Endothelial cell of umbilical vein (primary cell): ENCODE measurements at regions not wholly inside any gene's neighbourhood (a gene's known extent, or its start where the extent isn't known, plus 50 kb on each side); places are given as distances from the start of the nearest gene placed in this dataset.

Source experiments
- BruUV-seq: library from RNA; stranded (reverse); fragments of 400-500 nt; replicated peaks from 2 replicates; lab custom pipeline; 2021; lab: Mats Ljungman, UMichigan
- CTCF ChIA-PET: fragments of 300-600, 350-600 bp; sonication (Branson Sonifier 250); formaldehyde crosslinking; loops from one replicate; lab custom pipeline; 2021; ENCODE audit warnings: antibody characterized with exemption, inconsistent platforms; lab: Charles Lee
- POLR2A ChIA-PET: fragments of 300-600, 350-600 bp; sonication (Branson Sonifier 250); formaldehyde crosslinking; loops from one replicate; lab custom pipeline; 2021; ENCODE audit warnings: antibody characterized with exemption, inconsistent platforms; lab: Charles Lee
- DNase-seq: peaks from one replicate; pipeline ENCODE4 v3.0.0-alpha.2; 2011; ENCODE audit warnings: low read depth, low spot score
- FAIRE-seq: peaks from 2 replicates; lab custom pipeline; 2011; peaks lifted over from hg19 to GRCh38; lab: Jason Lieb, UNC
- H2AFZ ChIP-seq: 2 replicates; pipeline ENCODE4 v1.6.0; 2012; ENCODE audit warnings: low read depth, low read length, control low read depth, inconsistent platforms
- H3K27ac ChIP-seq: 2 replicates; pipeline ENCODE4 v1.5.1; 2011; ENCODE audit warnings: low read depth, mild to moderate bottlenecking, control low read depth, low read length, moderate library complexity; ENCODE audit not compliant: insufficient read depth
- H3K27me3 ChIP-seq, 2 experiments: 2 replicates each; pipeline versions ENCODE4 v1.6.0 to v1.6.1; 2011; ENCODE audit warnings: low read length in 2 of 2, mixed read lengths in 1 of 2; ENCODE audit not compliant: control insufficient read depth in 2 of 2, insufficient read depth in 2 of 2
- H3K36me3 ChIP-seq, 2 experiments: 2 replicates in 1 of 2; 3 replicates in 1 of 2; pipeline ENCODE4 v1.5.1; 2011; ENCODE audit warnings: low read length in 2 of 2, mild to moderate bottlenecking in 1 of 2, moderate library complexity in 1 of 2; ENCODE audit not compliant: control insufficient read depth in 2 of 2, insufficient read depth in 2 of 2; ENCODE audit errors: extremely low read depth in 1 of 2
- H3K4me1 ChIP-seq: 3 replicates; pipeline ENCODE4 v1.5.1; 2011; ENCODE audit warnings: mild to moderate bottlenecking, low read length; ENCODE audit not compliant: control insufficient read depth, insufficient read depth; ENCODE audit errors: extremely low read depth
- H3K4me2 ChIP-seq: 2 replicates; pipeline ENCODE4 v1.6.1; 2011; ENCODE audit warnings: low read length, control low read depth, mixed read lengths; ENCODE audit not compliant: insufficient read depth
- H3K4me3 ChIP-seq, 3 experiments: fragments of 200-600 bp in 1 of 3; sonication (generic), shearing (Covaris generic) in 1 of 3; replicated peaks in 1 of 3; 2 replicates each; pipeline ENCODE4 v1.5.1; 2011 to 2016; ENCODE audit warnings: control low read depth in 3 of 3, low read length in 3 of 3, mild to moderate bottlenecking in 2 of 3, inconsistent platforms in 1 of 3, low read depth in 1 of 3, moderate library complexity in 1 of 3; ENCODE audit not compliant: insufficient read depth in 1 of 3
- H3K79me2 ChIP-seq: 2 replicates; pipeline ENCODE4 v1.6.0; 2012; ENCODE audit warnings: low read length, inconsistent platforms; ENCODE audit not compliant: control insufficient read depth, insufficient read depth
- H3K9ac ChIP-seq: replicated peaks from 2 replicates; pipeline ENCODE3; 2011; ENCODE audit warnings: low read length, control low read depth; ENCODE audit not compliant: insufficient read depth; ENCODE audit errors: extremely low read depth
- H3K9me1 ChIP-seq: replicated peaks from 3 replicates; pipeline ENCODE4 v1.6.0; 2011; ENCODE audit warnings: mild to moderate bottlenecking, low read length; ENCODE audit not compliant: control insufficient read depth, insufficient read depth; ENCODE audit errors: extremely low read depth
- H3K9me3 ChIP-seq: replicated peaks from 2 replicates; pipeline ENCODE4 v1.5.1; 2012; ENCODE audit warnings: low read length, inconsistent platforms; ENCODE audit not compliant: control insufficient read depth, insufficient read depth
- H4K20me1 ChIP-seq: replicated peaks from 2 replicates; pipeline ENCODE3; 2011; ENCODE audit warnings: mild to moderate bottlenecking, low read length; ENCODE audit not compliant: control insufficient read depth, insufficient read depth; ENCODE audit errors: extremely low read depth
- EZH2 ChIP-seq: IDR thresholded peaks from 2 replicates; pipeline ENCODE4 v1.6.1; 2012; ENCODE audit warnings: borderline replicate concordance, low read depth, mild to moderate bottlenecking, moderate library complexity, low read length, inconsistent platforms; ENCODE audit not compliant: severe bottlenecking
- FOS ChIP-seq: IDR thresholded peaks from 2 replicates; pipeline ENCODE4 v1.6.1; 2011; ENCODE audit warnings: mild to moderate bottlenecking, low read length, moderate library complexity, borderline replicate concordance; ENCODE audit not compliant: insufficient read depth
- GATA2 ChIP-seq: IDR thresholded peaks from 2 replicates; pipeline ENCODE4 v1.7.0; 2011; ENCODE audit warnings: low read depth, mild to moderate bottlenecking, moderate library complexity, mixed read lengths, low read length; ENCODE audit not compliant: insufficient read length, insufficient read depth
- MYC ChIP-seq: IDR thresholded peaks from one replicate; pipeline ENCODE4 v1.6.1; 2011; ENCODE audit warnings: mild to moderate bottlenecking, low read depth, low read length
- POLR2A ChIP-seq: IDR thresholded peaks from 2 replicates; pipeline ENCODE4 v1.6.1; 2012; ENCODE audit warnings: low read depth, mild to moderate bottlenecking, control low read depth, low read length
- POLR2AphosphoS5 ChIP-seq: IDR thresholded peaks from 2 replicates; pipeline ENCODE4 v1.6.1; 2012; ENCODE audit warnings: low read depth, mild to moderate bottlenecking, control low read depth, low read length, moderate library complexity; ENCODE audit not compliant: insufficient read depth
- dilution Hi-C: fragments of 300-500 bp; cut with MboI; formaldehyde crosslinking; loops from one replicate; pipeline ENCODE4 v1.15.0; 2019; ENCODE audit warnings: low sequenced_read_pairs; ENCODE audit not compliant: extremely low pct_ligation_motif_present
- intact Hi-C: fragments of 100-400 bp; cut with micrococcal nuclease; formaldehyde crosslinking; loops from one replicate; pipeline ENCODE4 v1.10.0; 2022
- TF ChIP-seq, protein P1 (sequence below): IDR thresholded peaks from 2 replicates; pipeline ENCODE4 v1.6.1; 2011; ENCODE audit not compliant: insufficient read depth, insufficient read length
- TF ChIP-seq, protein P2 (sequence below), 2 donors: IDR thresholded peaks; 1 replicate in 1 of 2; 2 replicates in 1 of 2; pipeline ENCODE4 v1.5.1; 2011; ENCODE audit warnings: low read length in 2 of 2, mild to moderate bottlenecking in 2 of 2, moderate library complexity in 2 of 2, control low read depth in 1 of 2, inconsistent platforms in 1 of 2, low read depth in 1 of 2; ENCODE audit not compliant: insufficient read depth in 1 of 2; ENCODE audit errors: extremely low read depth in 1 of 2

DNA sequence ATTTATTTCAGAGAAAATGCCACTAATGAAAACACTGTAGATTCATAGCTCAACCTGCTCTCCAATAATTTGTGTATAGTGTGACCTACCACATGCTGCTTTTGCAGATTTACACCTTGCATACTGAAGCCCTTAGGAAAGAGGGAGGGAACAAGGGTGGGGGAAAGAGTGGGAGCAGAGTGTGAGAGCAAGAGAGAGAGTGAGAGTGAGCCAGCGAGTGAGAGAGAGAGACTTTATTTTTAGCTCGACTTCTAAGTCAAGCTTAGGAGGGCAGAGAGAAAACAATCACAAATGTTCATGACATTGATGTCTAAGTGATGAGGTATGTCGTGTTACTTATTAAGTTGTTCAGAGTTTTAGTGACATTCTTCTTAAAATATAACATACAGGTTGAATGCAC is 112.5 kb upstream of the HAND2 start:
- H2AFZ ChIP-seq, result no peak overlapping the region
- dilution Hi-C loops (no loop called here), intact Hi-C loops (no loop called here)
- FAIRE-seq, result no peak
- H3K36me3 ChIP-seq, result no peaks in the 10 kb centered on the region
- no peaks in the 10 kb centered on the region for H3K9me3 ChIP-seq
- H3K4me3 ChIP-seq, result no peak overlapping the region
- no peak for TF ChIP-seq MYC
- TF ChIP-seq EZH2, result no peak
- TF ChIP-seq, protein P1, sequence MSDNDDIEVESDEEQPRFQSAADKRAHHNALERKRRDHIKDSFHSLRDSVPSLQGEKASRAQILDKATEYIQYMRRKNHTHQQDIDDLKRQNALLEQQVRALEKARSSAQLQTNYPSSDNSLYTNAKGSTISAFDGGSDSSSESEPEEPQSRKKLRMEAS, result no peak
- no peak for TF ChIP-seq FOS
- TF ChIP-seq GATA2, result no peak
- no peak for TF ChIP-seq POLR2AphosphoS5
- TF ChIP-seq POLR2A, result no peak
- TF ChIP-seq, protein P2, sequence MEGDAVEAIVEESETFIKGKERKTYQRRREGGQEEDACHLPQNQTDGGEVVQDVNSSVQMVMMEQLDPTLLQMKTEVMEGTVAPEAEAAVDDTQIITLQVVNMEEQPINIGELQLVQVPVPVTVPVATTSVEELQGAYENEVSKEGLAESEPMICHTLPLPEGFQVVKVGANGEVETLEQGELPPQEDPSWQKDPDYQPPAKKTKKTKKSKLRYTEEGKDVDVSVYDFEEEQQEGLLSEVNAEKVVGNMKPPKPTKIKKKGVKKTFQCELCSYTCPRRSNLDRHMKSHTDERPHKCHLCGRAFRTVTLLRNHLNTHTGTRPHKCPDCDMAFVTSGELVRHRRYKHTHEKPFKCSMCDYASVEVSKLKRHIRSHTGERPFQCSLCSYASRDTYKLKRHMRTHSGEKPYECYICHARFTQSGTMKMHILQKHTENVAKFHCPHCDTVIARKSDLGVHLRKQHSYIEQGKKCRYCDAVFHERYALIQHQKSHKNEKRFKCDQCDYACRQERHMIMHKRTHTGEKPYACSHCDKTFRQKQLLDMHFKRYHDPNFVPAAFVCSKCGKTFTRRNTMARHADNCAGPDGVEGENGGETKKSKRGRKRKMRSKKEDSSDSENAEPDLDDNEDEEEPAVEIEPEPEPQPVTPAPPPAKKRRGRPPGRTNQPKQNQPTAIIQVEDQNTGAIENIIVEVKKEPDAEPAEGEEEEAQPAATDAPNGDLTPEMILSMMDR (IDR thresholded peaks at IDR 0.05; ENCODE audit: extremely low read depth in 1 of 2, insufficient read depth in 1 of 2, low read depth in 1 of 2, low read length in 2 of 2), result no peak
- H3K27me3 ChIP-seq, result no peaks in the 10 kb centered on the region
- POLR2A ChIA-PET, result no interaction called here
- no peaks in the 10 kb centered on the region for H3K79me2 ChIP-seq
- no peak for DNase-seq
- CTCF ChIA-PET, result no interaction called here
- H3K9ac ChIP-seq, result no peak overlapping the region
- H3K4me1 ChIP-seq, result no peaks in the 10 kb centered on the region
- H3K4me2 ChIP-seq, result no peak overlapping the region
- H3K27ac ChIP-seq, result no peak overlapping the region
- no peaks in the 10 kb centered on the region for H3K9me1 ChIP-seq
- H4K20me1 ChIP-seq, result no peaks in the 10 kb centered on the region
- BruUV-seq, result no TSS peak
